B cell (primary cell): ENCODE measurements at regions not wholly inside any gene's neighbourhood (a gene's known extent, or its start where the extent isn't known, plus 50 kb on each side); places are given as distances from the start of the nearest gene placed in this dataset.

Experiments
- ATAC-seq: fragments of 200-7000 bp; cut with Tn5 transposase; one replicate; pipeline ENCODE4 v1.10.0; 2021; ENCODE audit warnings: low read depth, mild to moderate bottlenecking, moderate number of reproducible peaks, moderate library complexity
- CTCF ChIA-PET: fragments of 350-600 bp; sonication (Branson Sonifier 250); formaldehyde crosslinking; loops from one replicate; lab custom pipeline; 2021; ENCODE audit warnings: antibody characterized with exemption, inconsistent platforms; lab: Charles Lee
- POLR2A ChIA-PET: fragments of 350-600 bp; sonication (Branson Sonifier 250); formaldehyde crosslinking; loops from one replicate; lab custom pipeline; 2021; ENCODE audit warnings: antibody characterized with exemption; lab: Charles Lee
- DNase-seq: peaks from one replicate; pipeline ENCODE4 v3.0.0; 2013
- H2AFZ ChIP-seq: 2 replicates; pipeline ENCODE4 v1.6.1; 2012; ENCODE audit warnings: mild to moderate bottlenecking, low read depth, low read length; ENCODE audit not compliant: insufficient read depth, poor library complexity, severe bottlenecking
- H3K27ac ChIP-seq, 2 donors: 1 replicate in 1 of 2; 2 replicates in 1 of 2; pipeline ENCODE4 v1.5.1; 2012 to 2013; ENCODE audit warnings: low read length in 2 of 2, mild to moderate bottlenecking in 2 of 2, moderate library complexity in 1 of 2
- H3K27me3 ChIP-seq, 4 experiments: fragments of 200-600 bp in 1 of 4; sonication (generic) in 1 of 4; replicated peaks in 1 of 4; 1 replicate in 2 of 4; 2 replicates in 2 of 4; pipeline versions ENCODE4 v1.6.1 to v1.7.0; 2013 to 2016; ENCODE audit warnings: low read length in 3 of 4, mild to moderate bottlenecking in 2 of 4, mixed read lengths in 1 of 4, moderate library complexity in 1 of 4; ENCODE audit not compliant: insufficient read depth in 4 of 4, control insufficient read depth in 3 of 4; ENCODE audit errors: control extremely low read depth in 1 of 4
- H3K36me3 ChIP-seq, 2 experiments: replicated peaks in 1 of 2; 1 replicate in 1 of 2; 2 replicates in 1 of 2; pipeline versions ENCODE4 v1.6.1 to v1.7.1; 2013; ENCODE audit warnings: low read length in 1 of 2; ENCODE audit not compliant: insufficient read depth in 2 of 2, control insufficient read depth in 1 of 2; ENCODE audit errors: control extremely low read depth in 1 of 2, extremely low read depth in 1 of 2
- H3K4me1 ChIP-seq, 2 donors: fragments of 200-600 bp in 1 of 2; sonication (generic) in 1 of 2; 1 replicate in 1 of 2; 2 replicates in 1 of 2; pipeline versions ENCODE4 v1.5.1 to v1.6.1; 2013 to 2017; ENCODE audit warnings: low read length in 2 of 2; ENCODE audit not compliant: control insufficient read depth in 2 of 2, insufficient read depth in 2 of 2
- H3K4me2 ChIP-seq: replicated peaks from 2 replicates; pipeline ENCODE3; 2012; ENCODE audit warnings: mild to moderate bottlenecking, low read depth, low read length; ENCODE audit not compliant: poor library complexity, severe bottlenecking
- H3K4me3 ChIP-seq, 5 experiments: fragments of 200-600 bp in 1 of 5; sonication (generic) in 1 of 5; 1 replicate in 3 of 5; 2 replicates in 2 of 5; pipeline versions ENCODE4 v1.5.1 to v1.7.0; 2011 to 2016; ENCODE audit warnings: low read length in 4 of 5, mild to moderate bottlenecking in 4 of 5, low read depth in 2 of 5, control low read depth in 1 of 5, moderate library complexity in 1 of 5; ENCODE audit not compliant: insufficient read depth in 1 of 5; ENCODE audit errors: control extremely low read depth in 1 of 5, extremely low read depth in 1 of 5
- H3K79me2 ChIP-seq: fragments of 200-600 bp; sonication (generic); one replicate; pipeline ENCODE4 v1.6.0; 2016; ENCODE audit warnings: low read length; ENCODE audit not compliant: control insufficient read depth, insufficient read depth
- H3K9ac ChIP-seq: fragments of 200-600 bp; sonication (generic); 2 replicates; pipeline ENCODE4 v1.6.1; 2017; ENCODE audit warnings: mild to moderate bottlenecking, low read length, moderate library complexity
- H3K9me3 ChIP-seq, 3 donors: one replicate each; pipeline versions ENCODE4 v1.6.1 to v1.7.1; 2013; ENCODE audit warnings: low read length in 2 of 3; ENCODE audit not compliant: control insufficient read depth in 2 of 3, insufficient read depth in 1 of 3; ENCODE audit errors: control extremely low read depth in 1 of 3
- H4K20me1 ChIP-seq: 2 replicates; pipeline ENCODE4 v1.6.0; 2012; ENCODE audit warnings: mild to moderate bottlenecking, low read length; ENCODE audit not compliant: insufficient read depth, control insufficient read depth, poor library complexity, severe bottlenecking
- H3K27ac Mint-ChIP-seq: one replicate; pipeline ENCODE4 v1.8.0; 2021; ENCODE audit warnings: mixed read lengths
- H3K27me3 Mint-ChIP-seq: one replicate; pipeline ENCODE4 v1.8.0; 2021; ENCODE audit warnings: mixed read lengths
- H3K4me1 Mint-ChIP-seq: one replicate; pipeline ENCODE4 v1.8.0; 2021; ENCODE audit warnings: mixed read lengths
- H3K4me3 Mint-ChIP-seq: one replicate; pipeline ENCODE4 v1.8.0; 2021; ENCODE audit warnings: mixed read lengths
- H3K9me3 Mint-ChIP-seq: one replicate; pipeline ENCODE4 v1.8.0; 2022; ENCODE audit warnings: mixed read lengths; ENCODE audit not compliant: insufficient read depth
- CTCF ChIP-seq: fragments of 200-600 bp; IDR thresholded peaks from one replicate; pipeline ENCODE4 v1.8.0; 2022; ENCODE audit warnings: antibody characterized with exemption, mild to moderate bottlenecking
- EZH2 ChIP-seq: IDR thresholded peaks from 2 replicates; pipeline ENCODE4 v1.6.1; 2012; ENCODE audit warnings: borderline replicate concordance, low read depth, mild to moderate bottlenecking, moderate library complexity, low read length; ENCODE audit not compliant: insufficient read depth, poor library complexity, severe bottlenecking
- WGBS: methylation state at CpG from one replicate; pipeline ENCODE4 v1.1.5; 2013; ENCODE audit warnings: missing lambda C conversion rate; ENCODE audit not compliant: insufficient coverage; 5-methylcytosine and 5-hydroxymethylcytosine counted together
- intact Hi-C: fragments of 100-400 bp; cut with micrococcal nuclease; formaldehyde crosslinking; loops from one replicate; pipeline ENCODE4 v1.10.0; 2022

GRCh38 chr11:123282597-123282996 lies 87.5 kb upstream of the CLMP start:
- DNase-seq (no peak), ATAC-seq (no peak)
- Histone ChIP-seq H3K4me3 (no peak overlapping the region), H3K79me2 (no peaks in the 10 kb centered on the region), H3K4me2 (no peak overlapping the region), H3K27ac (no peak overlapping the region), H3K27me3 (peaks cover 0 to 3% (median under 1%) of the 10 kb centered on the region in 4 experiments), H3K9me3 (peaks cover 0 to 2% (median 0%) of the 10 kb centered on the region in 3 donors), H3K4me1 (no peaks in the 10 kb centered on the region), H4K20me1 (no peaks in the 10 kb centered on the region), H3K36me3 (no peaks in the 10 kb centered on the region), H3K9ac (no peak overlapping the region), H2AFZ (no peak overlapping the region)
- intact Hi-C loops: no loop called here
- no peak for TF ChIP-seq CTCF
- no peak for TF ChIP-seq EZH2
- ChIA-PET POLR2A (no interaction called here), CTCF (no interaction called here)
- no peak overlapping the region for H3K4me3 Mint-ChIP-seq
- no peaks in the 10 kb centered on the region for H3K9me3 Mint-ChIP-seq
- WGBS: 90% methylated on average over 2 of the region's 6 CpGs
- peaks cover 30% of the 10 kb centered on the region for H3K27me3 Mint-ChIP-seq
- no peak overlapping the region for H3K27ac Mint-ChIP-seq
- H3K4me1 Mint-ChIP-seq: no peaks in the 10 kb centered on the region

- Mint-ChIP-seq H3K27ac (no peak overlapping the region), H3K9me3 (no peaks in the 10 kb centered on the region), H3K4me1 (no peaks in the 10 kb centered on the region), H3K27me3 (peaks cover 3% of the 10 kb centered on the region), H3K4me3 (no peak overlapping the region)
- no peaks in the 10 kb centered on the region for H3K9me3 ChIP-seq
- POLR2A ChIA-PET: no interaction called here
- H4K20me1 ChIP-seq: no peaks in the 10 kb centered on the region
- intact Hi-C loops: no loop called here
- H3K4me1 ChIP-seq: no peaks in the 10 kb centered on the region
- no peak overlapping the region for H3K9ac ChIP-seq
- H3K4me3 ChIP-seq: no peak overlapping the region
- H3K79me2 ChIP-seq: no peaks in the 10 kb centered on the region
- ATAC-seq (no peak), DNase-seq (no peak)
- H3K27ac ChIP-seq: no peak overlapping the region
- no peak overlapping the region for H3K4me2 ChIP-seq
- no CpG with 5 or more reads among the region's 2 CpGs for WGBS
- no peaks in the 10 kb centered on the region for H3K36me3 ChIP-seq
- H3K27me3 ChIP-seq: no peaks in the 10 kb centered on the region
- H2AFZ ChIP-seq: no peak overlapping the region
- CTCF ChIA-PET: interaction anchor here (1.2 kb wide), 1 partner anchor 12 kb away, joined by 3 read pairs; no protein-coding TSS in a partner anchor
- no peak for TF ChIP-seq EZH2
- no peak for TF ChIP-seq CTCF
These were observed 78.6 kb upstream of the CLMP start for GRCh38 chr11:123273616-123274015.
